Suprapubic skin (tissue), 4 donors: ENCODE measurements at regions not wholly inside any gene's neighbourhood (a gene's known extent, or its start where the extent isn't known, plus 50 kb on each side); places are given as distances from the start of the nearest gene placed in this dataset.
"Not testable (repeated sequence)": the region's sequence is repeated elsewhere in the genome, so short reads cannot be mapped to it uniquely, and the experiment has no call there.

ENCODE experiments used
- DNase-seq, 2 donors: peaks; one replicate each; pipeline ENCODE4 v3.0.0-alpha.2; 2019; ENCODE audit warnings: low spot score in 2 of 2
- H3K27ac ChIP-seq: fragments of 200-600 bp; sonication (generic); one replicate; pipeline ENCODE4 v1.5.1; 2019
- H3K27me3 ChIP-seq: fragments of 200-600 bp; sonication (generic); one replicate; pipeline ENCODE4 v1.5.1; 2019
- H3K36me3 ChIP-seq: fragments of 200-600 bp; sonication (generic); one replicate; pipeline ENCODE4 v1.5.1; 2019
- H3K4me1 ChIP-seq: fragments of 200-600 bp; sonication (generic); one replicate; pipeline ENCODE4 v1.5.1; 2019
- H3K4me3 ChIP-seq: fragments of 200-600 bp; sonication (generic); one replicate; pipeline ENCODE4 v1.5.1; 2019; ENCODE audit warnings: mild to moderate bottlenecking
- H3K9me3 ChIP-seq: fragments of 200-600 bp; sonication (generic); one replicate; pipeline ENCODE4 v1.5.1; 2019
- CTCF ChIP-seq, 2 donors: fragments of 200-600 bp in 1 of 2; fragments of 450-650 bp in 1 of 2; sonication (generic) in 1 of 2; IDR thresholded peaks; one replicate each; pipeline ENCODE4 v1.5.1; 2016 to 2019; ENCODE audit warnings: antibody characterized with exemption in 2 of 2, mild to moderate bottlenecking in 1 of 2, moderate library complexity in 1 of 2
- EP300 ChIP-seq: sonication (generic); formaldehyde crosslinking; IDR thresholded peaks from one replicate; pipeline ENCODE4 v1.6.1; 2017; ENCODE audit warnings: antibody characterized with exemption
- POLR2A ChIP-seq, 2 donors: fragments of 450-650 bp; IDR thresholded peaks; one replicate each; pipeline ENCODE4 v1.6.1; 2017; ENCODE audit warnings: antibody characterized with exemption in 2 of 2, mild to moderate bottlenecking in 2 of 2, moderate library complexity in 2 of 2
- POLR2AphosphoS5 ChIP-seq, 3 donors: sonication (generic); formaldehyde crosslinking; IDR thresholded peaks; one replicate each; pipeline ENCODE4 v1.6.1; 2017; ENCODE audit warnings: antibody characterized with exemption in 3 of 3
- WGBS: methylation state at CpG from one replicate; pipeline ENCODE4 v1.1.5; 2018; 5-methylcytosine and 5-hydroxymethylcytosine counted together

DNA sequence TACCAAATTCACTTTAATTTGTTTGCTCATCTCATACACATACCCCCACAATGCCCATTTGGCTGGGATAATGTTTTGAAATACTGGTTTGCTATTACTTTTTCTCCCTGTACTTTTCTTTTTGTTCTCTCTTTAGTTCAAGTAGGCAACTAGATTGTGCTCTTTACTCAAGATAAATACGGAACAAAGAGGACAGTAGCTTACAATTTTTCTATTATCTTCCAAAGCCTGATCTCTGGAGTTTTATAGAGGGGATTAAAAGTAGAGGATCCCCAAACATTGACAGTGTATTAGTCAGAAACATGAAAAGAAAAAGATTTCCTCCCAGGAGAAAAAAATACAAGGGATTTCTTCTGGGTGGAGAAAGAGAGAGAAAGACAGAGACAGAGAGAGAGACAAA, 102.1 kb upstream of the FSCB start:
- no peak for DNase-seq
- no peak overlapping the region for H3K4me3 ChIP-seq
- no peak overlapping the region for H3K27ac ChIP-seq
- no peaks in the 10 kb centered on the region for H3K27me3 ChIP-seq
- 72% methylated on average over 1 of the region's 1 CpG for WGBS
- H3K36me3 ChIP-seq, result no peaks in the 10 kb centered on the region
- TF ChIP-seq POLR2A (IDR thresholded peaks at IDR 0.05) (no peak), POLR2AphosphoS5 (IDR thresholded peaks at IDR 0.05) (no peak), CTCF (IDR thresholded peaks at IDR 0.05) (no peak), EP300 (no peak)
- no peaks in the 10 kb centered on the region for H3K4me1 ChIP-seq
- H3K9me3 ChIP-seq, result no peaks in the 10 kb centered on the region

DNA sequence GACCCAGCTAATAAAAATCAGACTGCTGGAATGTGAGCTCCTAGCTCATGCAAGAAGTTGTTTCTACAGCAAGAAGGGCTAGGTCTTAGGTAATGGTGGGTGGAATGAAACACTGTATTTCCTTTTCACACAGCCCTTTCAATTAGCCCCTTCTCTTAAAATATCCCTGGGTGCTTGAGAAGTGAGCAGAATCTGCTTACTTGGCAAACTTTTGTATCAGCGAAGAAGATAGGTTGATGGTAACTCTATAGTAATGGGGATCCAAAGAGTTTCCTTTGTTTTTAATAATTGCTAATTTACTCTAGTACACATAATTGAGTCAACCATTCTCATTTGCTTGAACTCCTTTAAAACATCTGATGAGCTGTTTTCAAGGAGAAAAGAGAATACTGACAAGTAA, 100.6 kb upstream of the FSCB start:
- TF ChIP-seq EP300 (no peak), CTCF (IDR thresholded peaks at IDR 0.05) (no peak), POLR2A (IDR thresholded peaks at IDR 0.05) (no peak), POLR2AphosphoS5 (IDR thresholded peaks at IDR 0.05) (no peak)
- H3K27me3 ChIP-seq, result no peaks in the 10 kb centered on the region
- no peak overlapping the region for H3K27ac ChIP-seq
- H3K4me3 ChIP-seq, result no peak overlapping the region
- no peaks in the 10 kb centered on the region for H3K9me3 ChIP-seq
- no peaks in the 10 kb centered on the region for H3K4me1 ChIP-seq
- no peak for DNase-seq
- H3K36me3 ChIP-seq, result no peaks in the 10 kb centered on the region
- WGBS, result 100% methylated on average over 1 of the region's 1 CpG

GRCh38 chr14:44606576-44606975, 99.5 kb upstream of the FSCB start:
- Histone ChIP-seq H3K27ac (no peak overlapping the region), H3K4me1 (no peaks in the 10 kb centered on the region), H3K27me3 (no peaks in the 10 kb centered on the region), H3K36me3 (no peaks in the 10 kb centered on the region), H3K4me3 (no peak overlapping the region), H3K9me3 (no peaks in the 10 kb centered on the region)
- no peak for TF ChIP-seq EP300
- TF ChIP-seq POLR2AphosphoS5 (IDR thresholded peaks at IDR 0.05), result no peak
- TF ChIP-seq CTCF (IDR thresholded peaks at IDR 0.05), result no peak
- TF ChIP-seq POLR2A (IDR thresholded peaks at IDR 0.05), result no peak
- WGBS, result 93% methylated on average over 3 of the region's 3 CpGs
- no peak for DNase-seq

DNA sequence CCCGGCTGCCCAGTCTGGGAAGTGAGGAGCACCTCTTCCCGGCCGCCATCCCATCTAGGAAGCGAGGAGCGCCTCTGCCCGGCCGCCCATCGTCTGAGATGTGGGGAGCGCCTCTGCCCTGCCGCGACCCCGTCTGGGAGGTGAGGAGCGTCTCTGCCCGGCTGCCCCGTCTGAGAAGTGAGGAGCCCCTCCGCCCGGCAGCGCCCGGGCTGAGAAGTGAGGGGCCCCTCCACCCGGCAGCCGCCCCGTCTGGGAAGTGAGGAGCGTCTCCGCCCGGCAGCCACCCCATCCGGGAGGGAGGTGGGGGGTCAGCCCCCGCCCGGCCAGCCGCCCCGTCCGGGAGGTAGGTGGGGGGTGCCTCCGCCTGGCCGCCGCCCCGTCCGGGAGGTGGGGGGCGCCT, 94.2 kb upstream of the FSCB start:
- not testable (repeated sequence) for H3K27ac ChIP-seq, H3K4me3 ChIP-seq, DNase-seq, H3K4me1 ChIP-seq, H3K27me3 ChIP-seq, H3K9me3 ChIP-seq, H3K36me3 ChIP-seq
- no CpG with 5 or more reads among the region's 37 CpGs for WGBS

- Histone ChIP-seq H3K4me3 (no peak overlapping the region), H3K27me3 (no peaks in the 10 kb centered on the region), H3K4me1 (no peaks in the 10 kb centered on the region), H3K36me3 (no peaks in the 10 kb centered on the region), H3K9me3 (no peaks in the 10 kb centered on the region), H3K27ac (no peak overlapping the region)
- no peak for DNase-seq
- 77% methylated on average over 3 of the region's 3 CpGs for WGBS
- TF ChIP-seq EP300, result no peak
- TF ChIP-seq CTCF (IDR thresholded peaks at IDR 0.05), result no peak
- TF ChIP-seq POLR2A (IDR thresholded peaks at IDR 0.05), result no peak
- TF ChIP-seq POLR2AphosphoS5 (IDR thresholded peaks at IDR 0.05), result no peak
Measured at GRCh38 chr14:44589180-44589579, 82.1 kb upstream of the FSCB start.

DNA sequence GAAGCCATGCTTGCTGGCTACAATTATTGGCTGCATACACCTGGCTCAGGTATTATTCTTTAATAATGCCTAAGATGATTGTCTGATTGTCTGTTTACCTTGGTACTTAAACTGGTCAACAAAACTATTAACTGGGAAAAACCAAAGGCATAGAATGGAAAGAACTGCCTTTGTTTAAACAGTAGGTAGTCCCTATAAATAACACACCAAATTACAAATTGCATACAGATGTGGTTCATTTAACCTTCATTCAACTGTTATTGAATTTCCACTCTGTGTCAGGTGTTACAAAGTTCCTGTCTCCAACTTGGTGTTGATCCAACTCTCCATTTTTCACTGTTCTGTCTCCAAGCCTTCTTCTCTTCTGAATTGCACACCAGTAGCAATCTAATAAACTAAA, 79.8 kb upstream of the FSCB start:
- DNase-seq, result no peak
- Histone ChIP-seq H3K4me3 (no peak overlapping the region), H3K4me1 (no peaks in the 10 kb centered on the region), H3K27ac (no peak overlapping the region), H3K9me3 (peaks cover 5% of the 10 kb centered on the region), H3K27me3 (no peaks in the 10 kb centered on the region), H3K36me3 (no peaks in the 10 kb centered on the region)
- TF ChIP-seq EP300 (no peak), POLR2A (IDR thresholded peaks at IDR 0.05) (no peak), POLR2AphosphoS5 (IDR thresholded peaks at IDR 0.05) (no peak), CTCF (IDR thresholded peaks at IDR 0.05) (no peak)
